K562 (cell line): ENCODE measurements at regions not wholly inside any gene's neighbourhood (a gene's known extent, or its start where the extent isn't known, plus 50 kb on each side); places are given as distances from the start of the nearest gene placed in this dataset.

Source experiments
- ATAC-seq: fragments of 200-7000 bp; cut with Tn5 transposase; 3 replicates; pipeline ENCODE4 v1.9.1; 2020; ENCODE audit warnings: moderate library complexity
- BruUV-seq: library from RNA; stranded (reverse); fragments of 400-500 nt; replicated peaks from 2 replicates; lab custom pipeline; 2021; lab: Mats Ljungman, UMichigan
- CTCF ChIA-PET: fragments of 300-600 bp; formaldehyde crosslinking; extraction: SDS; loops from one replicate; lab custom pipeline; 2021; ENCODE audit warnings: low intra/inter-chr PET ratio; lab: Yijun Ruan, JAX
- POLR2A ChIA-PET: fragments of 300-600, 350-650 bp; sonication (Branson Sonifier 250); formaldehyde crosslinking; extraction: SDS; loops from one replicate; lab custom pipeline; 2021; ENCODE audit warnings: antibody characterized with exemption, inconsistent platforms; lab: Yijun Ruan, JAX
- DNase-seq, 4 experiments: peaks; one replicate each; pipeline versions ENCODE4 v3.0.0 to v3.0.0-alpha.2; 2011 to 2018; ENCODE audit warnings: low spot score in 3 of 4, mixed read lengths in 3 of 4; ENCODE audit errors: extremely low read depth in 1 of 4
- FAIRE-seq: peaks from 2 replicates; lab custom pipeline; 2011; peaks lifted over from hg19 to GRCh38; lab: Jason Lieb, UNC
- H2AFZ ChIP-seq: 2 replicates; pipeline ENCODE4 v1.6.0; 2011; ENCODE audit warnings: low read depth, low read length, control low read depth, inconsistent platforms
- H3K27ac ChIP-seq: fragments of 200-600 bp; 3 replicates; pipeline ENCODE4 v1.8.0; 2011; ENCODE audit warnings: low read depth, mild to moderate bottlenecking, control low read depth, inconsistent platforms, low read length, moderate library complexity, mixed read lengths; ENCODE audit errors: extremely low read depth
- H3K27me3 ChIP-seq, 2 experiments: fragments of 300-600 bp in 1 of 2; 2 replicates in 1 of 2; 3 replicates in 1 of 2; pipeline versions ENCODE4 v1.6.0 to v1.8.0; 2011; ENCODE audit warnings: inconsistent platforms in 2 of 2, low read length in 2 of 2, mild to moderate bottlenecking in 1 of 2, mixed read lengths in 1 of 2, moderate library complexity in 1 of 2; ENCODE audit not compliant: control insufficient read depth in 2 of 2, insufficient read depth in 2 of 2
- H3K36me3 ChIP-seq: fragments of 300-600 bp; 3 replicates; pipeline ENCODE4 v1.8.0; 2011; ENCODE audit warnings: mild to moderate bottlenecking, low read length, inconsistent platforms; ENCODE audit not compliant: control insufficient read depth, insufficient read depth
- H3K4me1 ChIP-seq, 2 experiments: fragments of 200-600 bp in 1 of 2; replicated peaks in 1 of 2; 2 replicates in 1 of 2; 3 replicates in 1 of 2; pipeline versions ENCODE4 v1.5.1 to v1.8.0; 2011; ENCODE audit warnings: inconsistent platforms in 2 of 2, low read length in 2 of 2, mild to moderate bottlenecking in 1 of 2, mixed read lengths in 1 of 2, moderate library complexity in 1 of 2; ENCODE audit not compliant: control insufficient read depth in 2 of 2, insufficient read depth in 2 of 2
- H3K4me2 ChIP-seq: 2 replicates; pipeline ENCODE4 v1.6.1; 2011; ENCODE audit warnings: low read length, control low read depth, inconsistent platforms, mixed read lengths; ENCODE audit not compliant: insufficient read depth
- H3K4me3 ChIP-seq: fragments of 200-600 bp; sonication (generic), shearing (Covaris generic); 2 replicates; pipeline ENCODE4 v1.5.1; 2016; ENCODE audit warnings: control low read depth, inconsistent platforms
- H3K79me2 ChIP-seq: fragments of 200-600 bp; 3 replicates; pipeline ENCODE4 v1.8.0; 2011; ENCODE audit warnings: low read length, inconsistent platforms; ENCODE audit not compliant: control insufficient read depth, insufficient read depth
- H3K9ac ChIP-seq, 2 experiments: 2 replicates each; pipeline versions ENCODE4 v1.6.0 to v1.6.1; 2011; ENCODE audit warnings: low read depth in 2 of 2, low read length in 2 of 2, control low read depth in 1 of 2, inconsistent platforms in 1 of 2, mild to moderate bottlenecking in 1 of 2, mixed read lengths in 1 of 2; ENCODE audit not compliant: insufficient read depth in 1 of 2
- H3K9me1 ChIP-seq: one replicate; pipeline ENCODE4 v1.6.0; 2011; ENCODE audit warnings: inconsistent platforms, mild to moderate bottlenecking, low read length, moderate library complexity; ENCODE audit not compliant: control insufficient read depth, insufficient read depth
- H3K9me3 ChIP-seq: replicated peaks from 2 replicates; pipeline ENCODE4 v1.5.1; 2011; ENCODE audit warnings: low read depth, low read length, inconsistent platforms; ENCODE audit not compliant: control insufficient read depth, insufficient read depth
- H4K20me1 ChIP-seq: replicated peaks from 2 replicates; pipeline ENCODE4 v1.6.1; 2011; ENCODE audit warnings: low read length, inconsistent platforms, mixed read lengths; ENCODE audit not compliant: control insufficient read depth, insufficient read depth
- ELF1 ChIP-seq: fragments of 200-800 bp; sonication (Bioruptor generic); IDR thresholded peaks from 2 replicates; pipeline ENCODE4 v1.6.1; 2016; ENCODE audit warnings: missing genetic modification characterization, missing compliant biosample characterization
- RBBP5 ChIP-seq: fragments of 200-600 bp; sonication (generic); IDR thresholded peaks from 2 replicates; pipeline ENCODE4 v1.6.1; 2012; ENCODE audit warnings: borderline replicate concordance, mild to moderate bottlenecking, low read length, control low read depth, inconsistent platforms; ENCODE audit not compliant: insufficient read depth, poor library complexity, severe bottlenecking
- WGBS: fragments of 100-300 bp; shearing (Covaris generic); methylation state at CpG from one replicate; pipeline ENCODE4 v1.1.6; 2016; ENCODE audit warnings: low coverage, mixed read lengths; ENCODE audit not compliant: insufficient coverage; ENCODE audit errors: missing lambda C conversion rate; 5-methylcytosine and 5-hydroxymethylcytosine counted together
- in situ Hi-C: fragments of 300-500 bp; cut with MboI; formaldehyde crosslinking; loops from 4 replicates; pipeline ENCODE4 v1.15.0; 2018; ENCODE audit warnings: inconsistent platforms, mixed read lengths
- intact Hi-C: fragments of 100-400 bp; cut with micrococcal nuclease; formaldehyde crosslinking; loops from 2 replicates; pipeline ENCODE4 v1.14.2; 2022
- TF ChIP-seq, protein P1 (sequence below): fragments of 250-450 bp; sonication (Bioruptor Pico); IDR thresholded peaks from 2 replicates; pipeline ENCODE4 v1.9.0; 2021; ENCODE audit warnings: mild to moderate bottlenecking, inconsistent platforms
- TF ChIP-seq, protein P2 (sequence below): sonication (generic); IDR thresholded peaks from 2 replicates; pipeline ENCODE4 v1.6.1; 2016

DNA sequence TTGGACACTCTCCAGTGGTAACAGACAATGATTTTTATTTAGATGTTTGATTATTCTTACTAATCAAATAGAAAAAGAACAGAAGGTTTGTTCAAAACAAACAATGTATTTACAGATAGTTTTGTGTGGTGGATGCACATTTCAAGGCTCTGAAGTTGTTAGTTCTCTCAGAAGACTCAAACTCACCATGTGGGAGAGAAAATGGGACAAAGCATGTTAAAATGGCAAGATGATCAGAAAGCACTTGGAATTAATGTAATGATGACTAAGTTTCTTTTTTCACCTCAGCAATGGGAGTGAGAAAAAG lies 450.5 kb upstream of the KCNMB2 start (continued):
- TF ChIP-seq ELF1 (tag) = no peak

DNA sequence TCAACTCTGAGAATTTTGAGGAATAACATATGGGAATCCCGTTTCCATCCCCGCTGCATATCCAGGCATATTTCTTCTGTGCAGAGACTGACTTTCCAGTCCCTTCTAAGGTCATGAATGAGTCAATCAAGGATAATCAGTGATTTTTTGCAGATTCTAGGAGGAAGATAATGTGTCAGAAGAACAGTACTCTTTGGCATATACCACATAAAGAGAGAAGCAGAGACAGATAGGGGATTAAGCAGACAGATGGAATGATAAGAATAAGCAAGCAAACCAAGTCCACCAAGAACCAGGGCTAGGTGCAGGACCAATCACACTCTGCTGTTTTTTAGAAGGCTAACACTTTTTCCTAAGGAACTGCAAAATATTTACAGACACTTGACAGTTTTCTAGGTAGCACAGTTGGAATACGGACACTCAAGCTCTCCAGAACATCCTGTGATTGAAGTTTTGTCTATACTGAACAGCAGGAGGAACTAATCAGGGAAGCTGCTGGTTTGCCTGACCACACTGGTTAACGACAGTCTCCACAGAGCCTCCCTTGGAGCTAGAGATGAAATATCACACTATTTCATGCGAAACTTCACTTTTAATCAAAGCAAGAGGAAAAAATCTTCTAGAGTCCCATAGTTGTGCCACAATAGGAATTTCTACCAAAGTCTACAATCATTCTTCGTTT lies 450.0 kb upstream of the KCNMB2 start:
- CTCF ChIA-PET = no interaction called here

More for the DNA sequence above, 450.0 kb upstream of the KCNMB2 start:
- FAIRE-seq (no peak), DNase-seq (no peak), ATAC-seq (no peak)
- Histone ChIP-seq H3K4me2 (no peak overlapping the region), H3K4me1 (no peaks in the 10 kb centered on the region; a peak in 1 of 5 replicates), H2AFZ (no peak overlapping the region), H3K4me3 (no peak overlapping the region), H3K27me3 (no peaks in the 10 kb centered on the region), H3K9me3 (no peaks in the 10 kb centered on the region), H3K9ac (no peak overlapping the region), H3K27ac (no peak overlapping the region), H4K20me1 (no peaks in the 10 kb centered on the region), H3K79me2 (no peaks in the 10 kb centered on the region), H3K36me3 (no peaks in the 10 kb centered on the region)
- no TSS peak for BruUV-seq
- intact Hi-C loops = loop anchor here (10.0 kb wide), 1 partner anchor 239 kb away; no protein-coding TSS in a partner anchor
- POLR2A ChIA-PET = interaction anchor here (0.7 kb wide), 1 partner anchor 15 kb away, joined by 4 read pairs; no protein-coding TSS in a partner anchor
- in situ Hi-C loops = no loop called here
- TF ChIP-seq, protein P1, sequence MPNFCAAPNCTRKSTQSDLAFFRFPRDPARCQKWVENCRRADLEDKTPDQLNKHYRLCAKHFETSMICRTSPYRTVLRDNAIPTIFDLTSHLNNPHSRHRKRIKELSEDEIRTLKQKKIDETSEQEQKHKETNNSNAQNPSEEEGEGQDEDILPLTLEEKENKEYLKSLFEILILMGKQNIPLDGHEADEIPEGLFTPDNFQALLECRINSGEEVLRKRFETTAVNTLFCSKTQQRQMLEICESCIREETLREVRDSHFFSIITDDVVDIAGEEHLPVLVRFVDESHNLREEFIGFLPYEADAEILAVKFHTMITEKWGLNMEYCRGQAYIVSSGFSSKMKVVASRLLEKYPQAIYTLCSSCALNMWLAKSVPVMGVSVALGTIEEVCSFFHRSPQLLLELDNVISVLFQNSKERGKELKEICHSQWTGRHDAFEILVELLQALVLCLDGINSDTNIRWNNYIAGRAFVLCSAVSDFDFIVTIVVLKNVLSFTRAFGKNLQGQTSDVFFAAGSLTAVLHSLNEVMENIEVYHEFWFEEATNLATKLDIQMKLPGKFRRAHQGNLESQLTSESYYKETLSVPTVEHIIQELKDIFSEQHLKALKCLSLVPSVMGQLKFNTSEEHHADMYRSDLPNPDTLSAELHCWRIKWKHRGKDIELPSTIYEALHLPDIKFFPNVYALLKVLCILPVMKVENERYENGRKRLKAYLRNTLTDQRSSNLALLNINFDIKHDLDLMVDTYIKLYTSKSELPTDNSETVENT = no peak
- TF ChIP-seq, protein P2, sequence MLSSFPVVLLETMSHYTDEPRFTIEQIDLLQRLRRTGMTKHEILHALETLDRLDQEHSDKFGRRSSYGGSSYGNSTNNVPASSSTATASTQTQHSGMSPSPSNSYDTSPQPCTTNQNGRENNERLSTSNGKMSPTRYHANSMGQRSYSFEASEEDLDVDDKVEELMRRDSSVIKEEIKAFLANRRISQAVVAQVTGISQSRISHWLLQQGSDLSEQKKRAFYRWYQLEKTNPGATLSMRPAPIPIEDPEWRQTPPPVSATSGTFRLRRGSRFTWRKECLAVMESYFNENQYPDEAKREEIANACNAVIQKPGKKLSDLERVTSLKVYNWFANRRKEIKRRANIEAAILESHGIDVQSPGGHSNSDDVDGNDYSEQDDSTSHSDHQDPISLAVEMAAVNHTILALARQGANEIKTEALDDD = peak; percentile 51
- TF ChIP-seq RBBP5 = no peak
- TF ChIP-seq, all 486 proteins: peak for 1
- WGBS = 15% methylated on average over 6 of the region's 6 CpGs
- H3K9me1 ChIP-seq = no peaks in the 10 kb centered on the region
